H1 (cell line): ENCODE measurements at regions not wholly inside any gene's neighbourhood (a gene's known extent, or its start where the extent isn't known, plus 50 kb on each side); places are given as distances from the start of the nearest gene placed in this dataset.

Experiments
- CTCF ChIP-seq, 3 experiments: IDR thresholded peaks; 1 replicate in 2 of 3; 2 replicates in 1 of 3; pipeline versions ENCODE4 v1.5.1 to v1.6.1; 2011; ENCODE audit warnings: low read length in 3 of 3, mild to moderate bottlenecking in 3 of 3, inconsistent platforms in 2 of 3, low read depth in 1 of 3, moderate library complexity in 1 of 3; ENCODE audit not compliant: insufficient read depth in 1 of 3; ENCODE audit errors: control extremely low read depth in 1 of 3
- EZH2 ChIP-seq: fragments of 200-600 bp; sonication (generic); IDR thresholded peaks from 2 replicates; pipeline ENCODE4 v1.7.1; 2012; ENCODE audit warnings: low read depth, mild to moderate bottlenecking, moderate library complexity, low read length, inconsistent platforms; ENCODE audit not compliant: severe bottlenecking
- SP1 ChIP-seq: IDR thresholded peaks from 2 replicates; pipeline ENCODE4 v1.6.1; 2011; ENCODE audit warnings: low read depth, low read length
- TAF1 ChIP-seq: IDR thresholded peaks from 2 replicates; pipeline ENCODE4 v1.6.1; 2011; ENCODE audit warnings: mild to moderate bottlenecking, low read depth, low read length

DNA sequence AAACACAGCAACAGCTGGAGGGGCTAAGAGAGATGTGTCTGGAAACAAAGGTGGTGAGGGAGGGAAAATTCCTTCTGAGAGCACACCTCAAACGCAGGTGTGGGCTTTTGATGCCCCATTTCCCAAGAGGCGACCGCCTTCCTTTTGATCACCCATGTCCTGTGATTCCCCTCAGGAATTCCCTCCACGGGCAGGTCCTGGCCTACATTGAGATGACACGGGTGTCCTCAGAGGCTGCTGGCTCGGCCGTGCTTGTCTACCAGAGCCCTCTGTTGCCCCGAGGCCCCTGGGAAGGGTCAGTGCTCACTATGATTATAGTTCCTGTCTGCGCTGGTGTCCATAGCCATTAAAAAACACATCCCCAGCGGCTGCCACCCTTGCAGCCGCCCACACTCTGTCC, 242.6 kb downstream of the TFAP2C start:
- TF ChIP-seq CTCF (IDR thresholded peaks at IDR 0.05; ENCODE audit: control extremely low read depth in 1 of 3, insufficient read depth in 1 of 3, low read depth in 1 of 3, low read length in 3 of 3): no peak
- no peak for TF ChIP-seq SP1
- TF ChIP-seq TAF1: no peak
- TF ChIP-seq EZH2: no peak
